LNCAP (cell line): ENCODE measurements at regions not wholly inside any gene's neighbourhood (a gene's known extent, or its start where the extent isn't known, plus 50 kb on each side); places are given as distances from the start of the nearest gene placed in this dataset.

Experiments used
- TF ChIP-seq, protein P1 (sequence below): fragments of 450-650 bp; IDR thresholded peaks from 2 replicates; pipeline ENCODE4 v1.5.1; 2017; ENCODE audit warnings: mild to moderate bottlenecking

DNA sequence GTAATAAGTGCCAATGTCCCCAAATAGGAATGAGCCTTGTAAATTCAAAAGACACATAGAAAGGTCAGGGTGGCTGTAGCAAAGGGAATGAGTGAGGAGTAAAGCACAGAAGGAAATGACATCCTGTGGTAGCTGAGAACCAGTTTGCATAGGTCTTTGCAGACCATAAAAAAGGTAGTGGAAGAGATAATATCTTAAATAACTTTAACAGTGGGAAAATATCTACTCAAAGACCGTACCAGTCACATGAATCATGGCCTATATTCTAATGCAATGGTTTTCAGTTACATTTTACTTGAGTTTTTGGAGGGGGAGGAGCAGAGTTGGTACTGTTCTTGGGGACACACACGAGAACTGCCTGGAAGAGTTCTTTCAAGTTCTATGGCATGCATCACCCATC lies 297.3 kb upstream of the ADAMTS9 start:
- TF ChIP-seq, protein P1, sequence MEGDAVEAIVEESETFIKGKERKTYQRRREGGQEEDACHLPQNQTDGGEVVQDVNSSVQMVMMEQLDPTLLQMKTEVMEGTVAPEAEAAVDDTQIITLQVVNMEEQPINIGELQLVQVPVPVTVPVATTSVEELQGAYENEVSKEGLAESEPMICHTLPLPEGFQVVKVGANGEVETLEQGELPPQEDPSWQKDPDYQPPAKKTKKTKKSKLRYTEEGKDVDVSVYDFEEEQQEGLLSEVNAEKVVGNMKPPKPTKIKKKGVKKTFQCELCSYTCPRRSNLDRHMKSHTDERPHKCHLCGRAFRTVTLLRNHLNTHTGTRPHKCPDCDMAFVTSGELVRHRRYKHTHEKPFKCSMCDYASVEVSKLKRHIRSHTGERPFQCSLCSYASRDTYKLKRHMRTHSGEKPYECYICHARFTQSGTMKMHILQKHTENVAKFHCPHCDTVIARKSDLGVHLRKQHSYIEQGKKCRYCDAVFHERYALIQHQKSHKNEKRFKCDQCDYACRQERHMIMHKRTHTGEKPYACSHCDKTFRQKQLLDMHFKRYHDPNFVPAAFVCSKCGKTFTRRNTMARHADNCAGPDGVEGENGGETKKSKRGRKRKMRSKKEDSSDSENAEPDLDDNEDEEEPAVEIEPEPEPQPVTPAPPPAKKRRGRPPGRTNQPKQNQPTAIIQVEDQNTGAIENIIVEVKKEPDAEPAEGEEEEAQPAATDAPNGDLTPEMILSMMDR, result no peak

DNA sequence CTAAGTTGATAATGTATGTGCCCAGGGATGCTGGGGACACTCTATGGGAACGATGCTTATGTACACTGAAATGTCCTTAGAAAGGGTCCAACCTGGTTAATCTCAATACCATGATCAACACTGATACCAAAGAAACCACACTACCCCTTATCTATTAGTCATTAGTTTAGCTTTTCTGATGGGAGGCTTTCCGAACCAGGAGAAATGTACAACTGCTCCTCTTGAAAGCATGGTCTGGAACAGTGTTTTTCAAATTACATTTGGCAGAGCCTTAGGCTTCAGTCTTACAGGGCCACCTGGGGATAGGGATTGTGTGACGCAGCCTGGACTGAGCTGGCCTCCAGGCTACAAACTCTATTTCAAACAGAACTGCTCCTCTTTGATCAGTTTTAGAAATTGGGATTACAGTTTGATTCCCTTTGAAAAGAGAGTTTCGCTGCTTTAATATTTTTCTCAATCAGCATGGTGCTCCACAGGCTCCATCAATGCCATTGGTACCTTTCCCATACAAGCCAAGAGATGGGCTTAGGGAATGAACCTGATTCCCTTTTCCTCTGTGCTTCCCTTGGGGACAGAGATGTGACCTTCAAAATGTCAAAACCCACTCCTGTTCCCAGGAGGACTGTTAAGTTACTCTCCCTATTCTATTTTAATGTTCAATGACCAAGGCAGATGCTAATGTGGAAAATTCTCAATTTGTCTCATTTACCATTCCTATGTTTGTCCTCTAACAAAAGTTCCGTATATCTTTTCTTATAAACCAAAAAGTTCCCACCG lies 296.0 kb upstream of the ADAMTS9 start:
- TF ChIP-seq, protein P1, result no peak

DNA sequence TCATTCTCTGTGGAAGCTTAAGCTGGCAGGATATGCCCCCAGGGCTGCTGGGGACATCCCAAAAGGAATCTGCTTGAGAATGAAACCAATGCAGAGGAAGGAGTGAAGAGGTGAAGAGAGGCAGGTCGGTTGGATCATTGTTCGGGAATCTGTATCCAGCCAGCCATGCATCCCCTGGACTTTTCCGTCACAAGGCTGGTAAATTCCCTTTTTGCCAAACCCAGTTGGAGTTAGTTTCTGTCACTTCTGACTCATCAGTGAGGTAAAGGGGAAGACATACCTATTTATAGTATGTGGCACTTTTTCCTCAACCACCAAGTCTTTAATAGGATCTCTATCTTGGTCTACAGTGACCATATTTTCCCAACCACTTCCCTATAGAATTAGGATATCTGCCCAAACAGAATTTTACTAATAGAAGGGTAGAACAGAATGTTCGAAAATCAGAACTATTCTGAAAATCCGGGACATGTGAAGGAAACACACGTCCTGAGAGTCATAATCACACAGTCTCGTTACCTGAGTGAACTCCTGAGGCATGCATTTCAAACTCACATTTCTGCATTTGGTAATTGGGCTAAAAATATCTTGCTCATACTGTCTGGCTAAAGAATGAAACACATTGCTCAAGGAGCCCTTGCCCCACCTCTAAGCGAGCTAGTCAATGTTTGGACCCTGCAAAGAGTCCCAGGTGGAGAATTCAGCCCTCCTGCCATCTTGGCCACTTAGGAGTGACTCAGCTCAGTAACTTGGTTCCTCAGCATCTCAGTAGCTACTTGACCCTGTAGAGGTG lies 289.7 kb upstream of the ADAMTS9 start:
- TF ChIP-seq, protein P1, result no peak

DNA sequence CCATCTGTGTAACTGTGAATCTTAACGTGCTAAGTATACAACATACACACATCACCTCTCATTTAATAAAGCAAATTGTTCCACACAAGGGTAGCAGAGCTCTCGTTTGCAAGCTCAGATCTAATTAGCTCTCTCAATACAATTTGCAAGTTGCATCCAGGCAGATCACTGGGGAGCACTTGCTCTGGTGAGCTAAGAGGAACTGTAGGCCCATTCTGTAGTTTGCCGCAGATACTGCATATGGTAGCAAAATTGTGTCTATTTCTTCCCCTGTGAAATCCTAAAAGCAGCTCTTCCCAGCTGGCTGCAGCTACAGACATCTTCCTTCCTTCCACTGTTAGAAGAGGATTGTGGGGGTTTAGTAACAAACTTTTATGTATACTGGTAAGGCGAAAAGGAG lies 288.7 kb upstream of the ADAMTS9 start:
- TF ChIP-seq, protein P1, result no peak

DNA sequence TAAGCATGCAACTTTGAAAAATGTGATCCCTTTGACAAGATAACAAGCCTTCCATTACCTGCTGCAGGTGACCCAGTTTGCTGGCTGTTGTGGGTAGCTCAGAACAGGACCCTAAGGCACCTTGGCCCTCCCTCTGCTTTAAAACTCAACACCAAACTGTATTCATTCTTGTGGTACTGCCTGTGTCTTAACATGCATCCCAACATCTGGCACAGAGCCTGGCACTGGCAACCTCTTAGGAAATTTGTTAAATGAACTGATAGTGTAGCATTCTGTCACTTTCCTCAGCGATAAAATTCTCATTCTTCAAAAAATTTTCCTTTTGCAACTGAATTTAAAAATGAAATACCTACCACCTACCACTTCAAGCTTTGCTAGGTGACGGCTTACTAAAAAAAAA lies 287.3 kb upstream of the ADAMTS9 start:
- TF ChIP-seq, protein P1, result no peak

DNA sequence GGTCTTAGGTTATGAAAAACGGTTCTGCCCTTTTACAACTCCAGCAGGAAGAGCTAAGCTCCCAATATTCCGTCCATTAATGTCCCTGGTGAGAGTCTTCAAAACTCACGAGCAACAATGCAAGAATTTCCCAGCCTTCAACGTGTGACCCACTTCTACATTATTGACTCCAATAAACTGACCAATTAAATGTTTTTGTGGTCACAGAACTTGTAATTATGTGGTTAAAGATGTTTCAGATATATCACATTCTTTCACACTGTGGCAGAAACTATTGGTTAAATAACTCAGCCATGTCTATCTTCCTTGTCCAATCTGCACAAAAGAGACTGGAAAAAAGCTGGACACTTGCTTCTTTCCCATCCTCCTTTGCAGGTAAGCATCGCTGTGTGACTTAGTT lies 286.6 kb upstream of the ADAMTS9 start:
- TF ChIP-seq, protein P1, result no peak

DNA sequence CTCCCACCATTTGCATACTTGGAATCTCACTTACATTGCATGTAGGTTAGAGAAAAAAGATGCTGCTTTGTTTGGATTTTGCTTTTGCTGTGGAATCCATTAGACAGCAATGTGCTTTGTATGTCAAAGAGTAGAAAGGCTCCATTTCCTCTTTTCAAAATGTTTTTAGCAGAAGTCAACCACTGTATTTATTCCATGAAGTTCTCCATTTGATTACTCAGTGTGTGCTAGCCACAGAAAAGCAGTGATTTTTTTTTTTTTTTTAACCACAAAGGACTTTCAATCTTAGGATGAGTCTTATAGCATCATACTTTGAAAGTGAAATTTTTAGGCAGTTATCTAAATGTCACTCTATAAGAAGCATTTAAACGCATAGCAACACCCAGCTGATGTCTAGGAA lies 285.0 kb upstream of the ADAMTS9 start:
- TF ChIP-seq, protein P1, result no peak
